NT2/D1 (cell line): ENCODE measurements at regions not wholly inside any gene's neighbourhood (a gene's known extent, or its start where the extent isn't known, plus 50 kb on each side); places are given as distances from the start of the nearest gene placed in this dataset.

Experiments used
- DNase-seq: peaks from one replicate; pipeline ENCODE4 v3.0.0-alpha.2; 2011; ENCODE audit warnings: low read depth, low spot score
- H3K27me3 ChIP-seq: 2 replicates; pipeline ENCODE4 v1.6.0; 2011; ENCODE audit warnings: mild to moderate bottlenecking; ENCODE audit not compliant: insufficient read length, insufficient read depth
- H3K36me3 ChIP-seq: 2 replicates; pipeline ENCODE4 v1.6.1; 2011; ENCODE audit warnings: mild to moderate bottlenecking, low read length, mixed read lengths; ENCODE audit not compliant: insufficient read depth, insufficient read length
- H3K4me1 ChIP-seq: 2 replicates; pipeline ENCODE4 v1.5.1; 2011; ENCODE audit not compliant: insufficient read depth, insufficient read length
- H3K4me3 ChIP-seq: 2 replicates; pipeline ENCODE4 v1.5.1; 2011; ENCODE audit warnings: low read depth; ENCODE audit not compliant: insufficient read length
- H3K9ac ChIP-seq: 2 replicates; pipeline ENCODE4 v1.6.0; 2011; ENCODE audit warnings: low read depth; ENCODE audit not compliant: insufficient read length
- H3K9me3 ChIP-seq: 2 replicates; pipeline ENCODE4 v1.5.1; 2011; ENCODE audit warnings: mild to moderate bottlenecking, low read length; ENCODE audit not compliant: insufficient read depth
- SUZ12 ChIP-seq: IDR thresholded peaks from 2 replicates; pipeline ENCODE4 v1.6.1; 2011; ENCODE audit not compliant: insufficient read length, insufficient read depth; ENCODE audit errors: extremely low read depth
- YY1 ChIP-seq: IDR thresholded peaks from 2 replicates; pipeline ENCODE4 v1.6.1; 2011; ENCODE audit not compliant: insufficient read length, insufficient read depth
- ZNF274 ChIP-seq: IDR thresholded peaks from 2 replicates; pipeline ENCODE4 v1.6.1; 2011; ENCODE audit warnings: mild to moderate bottlenecking, low read depth, low read length

DNA sequence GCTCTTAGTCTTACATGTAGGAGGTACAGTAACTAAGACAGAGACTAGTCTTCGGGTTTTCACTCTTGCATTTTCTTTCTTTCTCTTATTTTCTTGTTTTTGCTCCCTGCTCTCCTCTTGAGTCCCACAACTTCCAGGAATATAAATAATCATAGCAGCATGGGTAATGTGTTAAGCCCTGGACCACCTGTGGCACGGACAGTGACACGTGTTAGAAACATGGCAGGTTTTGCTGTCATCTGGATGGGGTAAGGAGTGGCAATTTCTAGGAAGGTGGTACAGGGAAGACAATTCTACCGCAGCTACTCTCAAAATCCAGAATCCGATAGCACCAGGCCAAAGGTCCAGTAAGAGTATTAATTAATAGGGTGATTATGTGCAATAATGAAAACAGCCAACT is 237.5 kb upstream of the FAM98A start:
- H3K27me3 ChIP-seq, result no peaks in the 10 kb centered on the region
- no peaks in the 10 kb centered on the region for H3K9me3 ChIP-seq
- TF ChIP-seq ZNF274 (no peak), YY1 (no peak), SUZ12 (no peak)
- H3K9ac ChIP-seq, result no peak overlapping the region
- no peak overlapping the region for H3K4me3 ChIP-seq
- DNase-seq, result no peak
- no peaks in the 10 kb centered on the region for H3K4me1 ChIP-seq
- H3K36me3 ChIP-seq, result no peaks in the 10 kb centered on the region

GRCh38 chr2:33835911-33836310 is 236.8 kb upstream of the FAM98A start:
- Histone ChIP-seq H3K9me3 (no peaks in the 10 kb centered on the region), H3K27me3 (no peaks in the 10 kb centered on the region), H3K4me1 (no peaks in the 10 kb centered on the region), H3K9ac (no peak overlapping the region), H3K36me3 (no peaks in the 10 kb centered on the region), H3K4me3 (no peak overlapping the region)
- no peak for DNase-seq
- TF ChIP-seq YY1 (no peak), ZNF274 (no peak), SUZ12 (no peak)

DNA sequence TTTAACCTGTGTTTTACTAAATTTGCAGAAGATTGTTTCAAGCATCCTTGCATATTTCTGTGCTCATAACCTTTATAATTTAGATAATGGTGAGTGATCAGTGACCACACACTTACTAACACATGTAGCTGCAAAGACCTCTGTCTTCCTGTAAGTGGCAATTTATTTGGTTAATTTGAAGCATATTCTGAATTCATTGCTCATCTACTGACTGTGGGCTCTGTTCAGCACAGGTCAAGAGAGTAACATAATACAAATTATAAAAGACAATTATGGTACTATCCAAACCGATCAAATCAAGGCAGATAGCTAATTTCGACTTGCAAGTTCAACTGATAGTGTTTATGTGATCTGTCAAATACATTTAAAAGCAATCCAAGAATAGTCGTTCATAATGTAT is 223.9 kb upstream of the FAM98A start:
- DNase-seq, result no peak
- Histone ChIP-seq H3K4me3 (no peak overlapping the region), H3K4me1 (peaks cover 1% of the 10 kb centered on the region), H3K9me3 (no peaks in the 10 kb centered on the region), H3K27me3 (no peaks in the 10 kb centered on the region), H3K36me3 (no peaks in the 10 kb centered on the region), H3K9ac (no peak overlapping the region)
- TF ChIP-seq YY1 (no peak), SUZ12 (no peak)

- no peaks in the 10 kb centered on the region for H3K4me1 ChIP-seq
- no peak for TF ChIP-seq ZNF274
- no peak for TF ChIP-seq YY1
- no peak for TF ChIP-seq SUZ12
- H3K27me3 ChIP-seq, result no peaks in the 10 kb centered on the region
- no peaks in the 10 kb centered on the region for H3K36me3 ChIP-seq
- H3K4me3 ChIP-seq, result no peak overlapping the region
- H3K9ac ChIP-seq, result no peak overlapping the region
- no peak for DNase-seq
- no peaks in the 10 kb centered on the region for H3K9me3 ChIP-seq
Measured at GRCh38 chr2:33812707-33813106, 213.6 kb upstream of the FAM98A start.

GRCh38 chr2:33810046-33810835 is 211.1 kb upstream of the FAM98A start:
- peak; percentile 57 for DNase-seq
- no peak for TF ChIP-seq YY1
- no peak for TF ChIP-seq SUZ12
- no peak for TF ChIP-seq ZNF274
- Histone ChIP-seq H3K9ac (no peak overlapping the region), H3K4me1 (no peaks in the 10 kb centered on the region), H3K27me3 (no peaks in the 10 kb centered on the region), H3K4me3 (no peak overlapping the region), H3K36me3 (no peaks in the 10 kb centered on the region), H3K9me3 (no peaks in the 10 kb centered on the region)

GRCh38 chr2:33806041-33806440 is 206.9 kb upstream of the FAM98A start:
- Histone ChIP-seq H3K9me3 (no peaks in the 10 kb centered on the region), H3K9ac (no peak overlapping the region), H3K4me1 (no peaks in the 10 kb centered on the region), H3K27me3 (no peaks in the 10 kb centered on the region), H3K36me3 (no peaks in the 10 kb centered on the region), H3K4me3 (no peak overlapping the region)
- no peak for DNase-seq
- no peak for TF ChIP-seq YY1
- no peak for TF ChIP-seq ZNF274
- TF ChIP-seq SUZ12, result no peak

DNA sequence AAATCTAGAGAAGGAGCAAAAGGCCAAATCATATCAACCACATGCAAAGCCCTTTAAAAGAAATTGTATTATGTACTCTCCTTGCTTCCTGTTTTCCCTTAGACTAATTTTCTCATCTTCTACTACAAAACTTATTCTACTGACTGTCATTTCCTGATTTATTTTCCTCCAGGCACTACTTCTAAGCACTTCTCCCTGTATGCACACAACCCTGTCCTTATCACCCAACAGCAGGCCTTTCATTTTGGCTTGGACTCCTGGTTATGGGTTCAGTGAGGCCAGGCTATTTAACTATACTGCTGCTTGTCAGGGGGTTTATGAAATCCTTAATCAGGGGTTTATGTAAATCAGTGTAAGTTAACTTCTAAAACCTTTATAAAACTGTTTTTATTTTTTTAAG is 205.1 kb upstream of the FAM98A start:
- DNase-seq, result no peak
- Histone ChIP-seq H3K4me3 (no peak overlapping the region), H3K9ac (no peak overlapping the region), H3K4me1 (no peaks in the 10 kb centered on the region), H3K9me3 (no peaks in the 10 kb centered on the region), H3K27me3 (no peaks in the 10 kb centered on the region), H3K36me3 (no peaks in the 10 kb centered on the region)
- no peak for TF ChIP-seq SUZ12
- TF ChIP-seq ZNF274, result no peak
- TF ChIP-seq YY1, result no peak

GRCh38 chr2:33796511-33796910 is 197.4 kb upstream of the FAM98A start:
- Histone ChIP-seq H3K4me1 (no peaks in the 10 kb centered on the region), H3K27me3 (no peaks in the 10 kb centered on the region), H3K4me3 (no peak overlapping the region), H3K9ac (no peak overlapping the region), H3K9me3 (no peaks in the 10 kb centered on the region), H3K36me3 (no peaks in the 10 kb centered on the region)
- no peak for DNase-seq
- TF ChIP-seq ZNF274, result no peak
- no peak for TF ChIP-seq SUZ12
- TF ChIP-seq YY1, result no peak
